Neural cell (in vitro differentiated cells): ENCODE measurements at regions not wholly inside any gene's neighbourhood (a gene's known extent, or its start where the extent isn't known, plus 50 kb on each side); places are given as distances from the start of the nearest gene placed in this dataset.

Experiments
- CTCF ChIP-seq: fragments of 450-650 bp; IDR thresholded peaks from 2 replicates; pipeline ENCODE4 v1.5.1; 2014; ENCODE audit warnings: antibody characterized with exemption, mild to moderate bottlenecking, moderate library complexity; ENCODE audit not compliant: poor library complexity, severe bottlenecking
- EZH2 ChIP-seq: fragments of 200-600, 300-800 bp; shearing (Covaris generic), sonication (generic); IDR thresholded peaks from 2 replicates; pipeline ENCODE4 v1.6.1; 2014; ENCODE audit warnings: antibody characterized with exemption, low read length, borderline replicate concordance, mild to moderate bottlenecking; ENCODE audit not compliant: insufficient read depth, poor library complexity, severe bottlenecking
- POLR2AphosphoS5 ChIP-seq: IDR thresholded peaks from 2 replicates; pipeline ENCODE4 v1.6.1; 2012
- RAD21 ChIP-seq: fragments of 450-650 bp; conservative IDR thresholded peaks from 2 replicates; pipeline ENCODE4 v1.6.1; 2014; ENCODE audit warnings: antibody characterized with exemption, mild to moderate bottlenecking, moderate library complexity
- REST ChIP-seq: IDR thresholded peaks from 2 replicates; pipeline ENCODE4 v1.6.1; 2012; ENCODE audit warnings: borderline replicate concordance
- SMC3 ChIP-seq: fragments of 450-650 bp; conservative IDR thresholded peaks from 2 replicates; pipeline ENCODE4 v1.6.1; 2014; ENCODE audit warnings: antibody characterized with exemption, mild to moderate bottlenecking, moderate library complexity; ENCODE audit not compliant: poor library complexity

GRCh38 chr5:5043346-5043745 lies 96.8 kb upstream of the ADAMTS16 start:
- no peak for TF ChIP-seq CTCF
- no peak for TF ChIP-seq RAD21
- no peak for TF ChIP-seq SMC3
- TF ChIP-seq EZH2, result no peak
- no peak for TF ChIP-seq POLR2AphosphoS5
- TF ChIP-seq REST, result no peak
